Stimulated activated CD4-positive, alpha-beta T cell treated with anti-CD3 and anti-CD28 coated beads, Interleukin-15, amount 100 ng/mL, for 48 hours (primary cell): ENCODE measurements at regions not wholly inside any gene's neighbourhood (a gene's known extent, or its start where the extent isn't known, plus 50 kb on each side); places are given as distances from the start of the nearest gene placed in this dataset.
"Not testable (repeated sequence)": the region's sequence is repeated elsewhere in the genome, so short reads cannot be mapped to it uniquely, and the experiment has no call there.

ENCODE experiments used
- DNase-seq, 2 donors: peaks; one replicate each; pipeline ENCODE4 v3.0.0-alpha.2; 2020; ENCODE audit warnings: low read depth in 2 of 2

DNA sequence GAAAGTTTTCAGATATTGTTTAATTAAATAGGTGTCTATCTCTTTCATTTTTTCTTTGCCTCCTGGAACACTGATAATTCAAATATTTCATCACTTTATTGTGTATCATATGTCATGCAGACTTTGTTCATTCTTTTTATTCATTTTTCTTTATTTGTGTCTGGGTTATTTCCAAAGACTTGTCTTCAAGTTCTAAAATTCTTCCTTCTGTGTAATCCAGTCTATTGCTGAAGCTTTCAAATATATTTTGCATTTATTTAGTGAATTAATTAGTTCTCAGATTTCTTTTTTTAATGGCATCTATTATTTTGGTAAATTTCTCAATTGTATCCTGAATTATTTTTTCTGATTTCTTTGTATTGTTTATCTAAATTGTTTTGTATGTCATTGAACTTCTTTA is 70.1 kb downstream of the ZNF330 start:
- DNase-seq: no peak

DNA sequence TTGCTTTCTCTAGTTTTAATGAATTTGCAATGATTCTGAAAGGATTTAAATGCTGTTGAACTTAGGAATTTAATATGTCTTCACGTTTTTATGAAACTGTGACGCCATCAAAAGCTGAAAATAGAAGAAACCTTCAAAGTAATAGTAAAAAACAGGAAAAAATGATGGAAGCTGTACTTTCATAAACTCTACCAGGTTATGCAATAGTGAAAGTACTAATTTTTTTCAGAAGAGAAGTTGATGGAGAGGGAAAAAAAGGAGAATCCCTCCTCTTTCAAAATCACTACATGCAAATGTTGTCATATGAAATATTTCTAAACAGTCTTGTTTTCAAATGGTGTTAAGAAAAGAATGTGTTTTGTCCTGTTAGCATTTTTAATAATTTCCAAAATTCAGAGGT is 73.6 kb downstream of the ZNF330 start:
- DNase-seq: no peak

DNA sequence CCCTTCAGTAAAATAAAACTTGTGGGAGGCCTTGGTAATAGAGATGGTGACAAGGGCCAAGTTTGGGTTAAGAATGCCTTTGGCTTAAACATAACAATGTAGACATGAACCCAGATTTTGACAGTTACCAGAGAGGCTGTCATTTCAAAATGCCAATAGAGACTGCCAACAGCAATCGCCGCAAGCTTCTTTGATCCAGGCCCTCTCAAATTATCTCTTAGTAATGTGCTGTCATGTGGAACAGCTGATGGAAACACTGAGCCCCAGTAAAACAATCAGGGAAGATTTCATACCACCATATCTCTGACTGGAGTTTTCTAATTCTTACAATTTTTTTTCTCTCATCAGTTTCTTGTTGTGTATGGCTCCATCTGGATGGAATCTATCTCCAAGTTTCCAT is 80.5 kb downstream of the ZNF330 start:
- no peak for DNase-seq

DNA sequence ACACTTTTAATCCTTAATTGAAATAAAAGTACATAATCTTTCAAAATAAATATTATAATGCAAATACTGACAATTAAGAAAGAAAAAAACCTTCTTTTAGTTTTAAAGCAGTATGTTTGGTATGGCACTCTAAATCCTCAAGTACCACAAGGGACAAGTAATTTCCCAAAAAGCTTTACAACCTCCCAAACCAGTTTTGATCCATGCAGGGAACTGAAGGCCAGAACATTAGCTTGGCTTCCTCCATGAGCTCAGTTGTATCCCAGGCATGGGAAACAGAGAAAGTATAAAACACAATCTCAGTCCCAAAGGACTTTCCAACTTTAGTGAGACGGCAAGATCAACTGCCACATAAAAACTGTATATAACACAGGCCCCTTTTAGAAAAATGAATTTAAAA is 82.2 kb downstream of the ZNF330 start:
- DNase-seq: no peak

DNA sequence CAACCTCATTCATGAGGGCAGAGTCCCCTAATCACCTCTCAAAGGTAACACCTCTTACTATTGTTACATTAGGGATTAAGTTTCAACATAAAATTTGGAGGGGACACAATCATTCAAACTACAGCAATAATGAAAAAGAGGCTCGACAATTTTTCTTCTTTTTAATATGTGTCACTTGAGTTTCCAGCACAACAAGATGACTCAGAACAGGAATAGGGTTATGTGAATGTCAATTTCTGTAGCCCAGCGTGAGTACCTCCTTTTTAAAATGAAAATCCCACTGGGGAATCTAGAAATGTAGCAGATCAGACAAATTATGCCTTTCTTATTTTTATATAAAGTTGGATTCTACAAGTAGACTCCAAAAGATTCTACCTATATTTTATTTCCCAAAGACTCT is 83.7 kb downstream of the ZNF330 start:
- DNase-seq: no peak

DNA sequence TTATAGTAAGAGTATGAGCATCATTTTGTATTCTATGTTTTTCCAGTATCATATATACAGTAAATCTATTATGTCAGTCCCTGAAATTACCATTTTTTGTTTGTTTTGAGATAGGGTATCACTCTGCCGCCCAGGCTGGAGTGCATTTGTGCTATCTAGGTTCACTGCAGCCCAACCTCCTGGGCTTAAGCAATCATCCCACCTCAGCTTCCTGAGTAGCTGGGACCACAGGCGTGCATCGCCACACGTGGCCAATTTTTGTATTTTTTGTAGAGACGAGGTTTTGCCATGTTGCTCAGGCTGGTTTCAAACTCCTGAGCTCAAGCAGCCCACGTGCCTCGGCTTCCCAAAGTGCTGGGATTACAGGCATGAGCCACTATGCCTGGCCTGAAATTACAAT is 85.6 kb downstream of the ZNF330 start:
- DNase-seq: no peak

DNA sequence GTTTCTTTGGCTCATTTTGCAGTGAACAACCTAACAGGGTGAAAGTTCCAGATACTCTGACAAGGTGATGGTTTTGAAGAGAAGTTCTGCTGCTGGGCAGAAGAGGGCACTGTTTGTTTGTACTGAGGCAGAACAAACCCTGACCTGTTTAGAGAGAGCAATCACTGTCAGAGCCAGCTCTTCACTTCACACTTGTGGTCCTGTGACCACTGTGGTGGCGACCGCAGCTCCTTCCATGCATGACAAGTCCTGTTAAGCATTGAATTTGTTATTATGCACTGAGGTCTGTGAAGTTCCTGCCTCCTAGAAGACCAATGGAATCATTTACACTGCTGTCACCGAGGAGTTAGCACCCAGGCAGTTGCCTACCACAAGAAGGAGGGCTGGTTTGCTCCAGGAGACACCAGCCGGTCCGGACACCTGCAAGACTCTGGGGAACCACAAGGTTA is 86.6 kb downstream of the ZNF330 start:
- peak; percentile 43 to 48 for DNase-seq

DNA sequence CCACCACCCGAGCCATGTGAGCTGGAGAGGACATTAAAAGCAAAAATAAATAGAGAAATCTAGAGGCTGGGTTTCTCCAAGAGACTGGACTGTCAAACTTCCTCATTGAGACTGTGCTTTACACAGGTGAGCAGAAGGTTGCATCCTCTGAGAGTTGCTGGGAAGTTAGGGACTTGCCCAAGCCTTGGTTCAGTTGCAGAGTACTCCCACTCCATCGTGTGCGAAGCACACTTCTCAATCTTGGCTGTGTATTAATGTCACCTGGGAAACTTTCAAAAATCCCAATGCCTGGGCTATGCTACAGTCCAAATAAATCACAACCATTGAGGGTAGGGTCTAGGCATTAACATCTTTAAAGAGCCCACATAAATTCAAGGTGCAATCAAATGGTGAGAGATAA is 89.2 kb downstream of the ZNF330 start:
- no peak for DNase-seq

DNA sequence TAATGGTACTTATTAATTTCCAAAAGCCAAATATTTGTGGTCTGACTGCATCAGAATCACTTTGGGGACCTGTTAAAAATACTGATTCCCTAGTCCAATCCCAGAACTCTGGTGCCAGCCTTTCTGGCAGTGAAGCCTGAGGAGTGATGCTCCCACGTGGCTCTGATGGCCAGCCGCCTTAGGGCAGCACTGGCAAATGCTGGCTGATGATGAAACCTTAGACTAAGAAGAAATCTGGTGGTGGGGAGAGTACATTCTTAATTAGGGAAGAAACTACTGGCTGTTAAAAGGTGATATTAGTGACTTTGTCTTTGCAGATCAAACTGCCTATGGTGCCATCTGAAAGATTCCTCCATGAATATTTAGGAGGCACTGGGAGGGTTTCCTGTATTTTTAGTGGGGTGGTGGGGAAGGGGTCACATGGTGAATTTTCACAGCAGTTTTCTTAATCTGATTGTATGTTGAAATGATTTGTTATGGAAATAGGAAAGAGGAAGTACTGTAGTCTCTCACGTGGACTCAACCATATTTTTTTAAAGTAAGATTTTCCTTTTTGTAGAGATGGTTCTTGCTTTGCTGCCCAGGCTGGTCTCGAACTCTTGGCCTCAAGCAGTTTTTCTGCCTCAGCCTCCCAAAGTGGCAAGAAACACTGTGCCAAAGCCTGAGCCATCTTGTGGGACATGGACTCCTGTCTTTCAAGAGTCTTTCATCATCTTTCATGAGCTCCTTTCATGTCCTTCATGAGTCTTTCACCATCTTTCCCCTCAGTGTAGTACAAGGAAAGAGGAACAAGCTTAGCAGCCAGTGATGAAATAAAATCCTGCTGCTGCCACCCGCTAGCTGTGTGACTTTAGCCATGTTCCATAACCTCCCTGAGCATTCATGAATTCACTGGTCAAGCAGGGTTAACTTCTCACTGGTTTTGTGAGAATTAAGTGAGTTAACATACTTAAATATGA is 90.8 kb downstream of the ZNF330 start:
- DNase-seq: no peak

DNA sequence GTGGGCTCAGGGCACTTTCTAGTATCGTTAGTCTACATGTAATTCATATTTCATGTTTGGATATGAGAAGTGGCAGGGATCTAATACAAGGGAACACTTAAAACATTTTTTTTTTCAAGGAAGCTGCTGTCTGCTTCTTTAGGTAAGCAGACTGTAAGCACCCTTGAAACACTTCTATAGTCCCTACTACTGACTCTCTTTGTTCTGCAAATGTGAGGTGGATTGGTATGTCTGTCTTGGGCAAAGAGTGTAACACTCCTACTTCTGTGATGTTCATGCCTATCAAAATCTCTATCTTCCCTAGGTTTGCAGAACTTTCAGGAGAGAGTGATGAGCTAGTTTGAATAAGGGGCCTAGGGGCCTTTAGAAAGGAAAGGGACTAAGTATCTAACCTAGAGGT is 93.9 kb downstream of the ZNF330 start:
- no peak for DNase-seq

DNA sequence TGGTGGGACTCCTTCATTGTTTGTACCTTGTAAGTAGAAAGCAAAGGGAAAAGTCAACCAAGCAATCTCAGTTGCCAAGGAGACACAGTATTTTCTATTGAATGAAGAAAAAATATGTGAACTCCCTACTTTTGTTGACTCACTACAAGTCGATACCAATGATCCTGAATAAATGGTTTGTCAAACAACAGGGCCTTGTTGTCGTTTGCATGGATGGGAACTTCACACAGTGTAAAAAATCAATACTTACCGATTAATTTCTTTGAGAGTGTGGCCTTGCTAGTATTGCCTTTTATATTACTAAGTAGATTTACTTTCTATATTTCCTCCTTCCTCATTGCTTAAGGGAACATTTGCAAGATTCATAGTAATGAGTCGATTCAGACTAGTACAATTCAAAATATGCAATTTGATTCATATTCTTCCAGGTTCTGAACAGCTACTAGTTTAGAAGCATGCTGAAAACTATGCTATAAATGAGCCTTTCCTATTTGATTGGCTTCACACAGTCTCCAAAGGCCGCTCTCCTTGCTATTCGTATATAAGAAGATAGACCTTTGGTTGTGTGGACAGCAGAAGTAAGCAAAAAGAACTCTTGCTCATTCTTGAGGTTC is 108.0 kb downstream of the ZNF330 start:
- DNase-seq: no peak

DNA sequence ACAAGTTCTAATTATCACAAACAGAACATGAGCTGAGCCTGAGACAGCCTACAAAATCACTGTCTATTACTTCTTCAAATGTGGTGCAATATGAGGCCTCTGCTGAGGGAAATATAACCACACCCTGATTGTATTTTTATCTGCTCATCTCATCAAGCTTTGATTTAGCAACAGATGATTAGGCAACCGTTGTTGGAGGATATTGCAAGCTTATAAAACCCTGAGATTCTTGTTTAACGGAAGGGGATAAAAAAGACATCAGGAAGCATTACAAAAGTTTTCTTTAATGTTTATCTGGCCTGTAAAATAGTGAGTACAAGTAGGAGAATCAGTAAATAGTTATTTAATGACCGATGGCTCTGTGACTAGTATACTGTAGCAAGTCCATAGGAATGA is 108.5 kb downstream of the ZNF330 start:
- no peak for DNase-seq

DNA sequence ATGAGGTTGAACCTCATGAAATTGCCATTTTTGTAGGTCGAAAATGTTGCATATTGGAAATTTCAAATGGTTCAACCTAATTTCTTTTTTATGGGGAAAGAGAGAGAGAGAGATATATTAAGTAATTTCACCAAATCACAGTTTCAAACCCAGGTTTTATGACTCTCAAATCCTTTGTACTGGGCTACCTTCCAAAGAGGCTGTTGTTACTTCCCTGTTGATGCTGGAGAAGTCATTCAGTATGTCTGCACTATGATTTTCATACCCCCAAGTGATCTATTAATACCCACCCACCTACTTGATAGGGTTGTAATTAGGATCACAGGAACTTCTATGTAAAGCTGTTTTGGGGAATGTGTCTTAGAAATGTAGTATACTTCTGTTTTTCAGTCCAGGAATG is 109.9 kb downstream of the ZNF330 start:
- DNase-seq: no peak

DNA sequence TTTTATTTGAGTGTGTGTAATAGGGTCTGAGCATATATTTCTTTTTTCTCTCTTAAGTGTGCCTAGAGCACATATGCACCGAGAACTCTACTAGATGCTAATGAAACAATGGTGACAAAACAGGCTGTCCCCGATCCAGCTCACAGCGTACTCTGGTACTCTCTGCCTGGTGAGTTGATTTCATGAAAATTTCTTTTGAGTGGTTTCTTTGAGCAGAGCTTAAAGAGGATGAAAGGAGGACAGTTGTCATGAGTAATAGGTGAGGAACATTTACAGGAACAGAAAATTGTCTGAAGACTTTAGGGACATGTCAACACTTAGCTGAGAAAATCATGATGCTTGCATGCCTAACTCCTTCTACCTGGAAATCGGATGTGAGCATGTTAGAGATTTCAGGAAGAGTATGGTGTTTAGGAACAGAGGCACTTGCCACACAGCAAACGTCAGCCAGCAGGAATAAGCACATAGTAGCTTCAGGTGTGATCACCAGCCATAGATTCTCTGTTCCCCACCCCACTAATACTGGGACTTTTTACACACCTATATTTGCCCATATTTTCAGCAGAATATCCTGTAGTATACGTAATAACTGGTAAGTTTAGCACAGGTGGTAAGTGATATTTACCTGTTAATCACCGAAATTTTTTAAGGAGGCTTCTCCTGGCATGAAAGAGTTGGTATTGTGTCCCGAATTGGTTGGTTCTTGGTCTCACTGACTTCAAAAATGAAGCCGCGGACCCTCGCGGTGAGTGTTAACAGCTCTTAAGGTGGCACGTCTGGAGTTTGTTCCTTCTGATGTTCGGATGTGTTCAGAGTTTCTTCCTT is 111.1 kb downstream of the ZNF330 start:
- DNase-seq: no peak

DNA sequence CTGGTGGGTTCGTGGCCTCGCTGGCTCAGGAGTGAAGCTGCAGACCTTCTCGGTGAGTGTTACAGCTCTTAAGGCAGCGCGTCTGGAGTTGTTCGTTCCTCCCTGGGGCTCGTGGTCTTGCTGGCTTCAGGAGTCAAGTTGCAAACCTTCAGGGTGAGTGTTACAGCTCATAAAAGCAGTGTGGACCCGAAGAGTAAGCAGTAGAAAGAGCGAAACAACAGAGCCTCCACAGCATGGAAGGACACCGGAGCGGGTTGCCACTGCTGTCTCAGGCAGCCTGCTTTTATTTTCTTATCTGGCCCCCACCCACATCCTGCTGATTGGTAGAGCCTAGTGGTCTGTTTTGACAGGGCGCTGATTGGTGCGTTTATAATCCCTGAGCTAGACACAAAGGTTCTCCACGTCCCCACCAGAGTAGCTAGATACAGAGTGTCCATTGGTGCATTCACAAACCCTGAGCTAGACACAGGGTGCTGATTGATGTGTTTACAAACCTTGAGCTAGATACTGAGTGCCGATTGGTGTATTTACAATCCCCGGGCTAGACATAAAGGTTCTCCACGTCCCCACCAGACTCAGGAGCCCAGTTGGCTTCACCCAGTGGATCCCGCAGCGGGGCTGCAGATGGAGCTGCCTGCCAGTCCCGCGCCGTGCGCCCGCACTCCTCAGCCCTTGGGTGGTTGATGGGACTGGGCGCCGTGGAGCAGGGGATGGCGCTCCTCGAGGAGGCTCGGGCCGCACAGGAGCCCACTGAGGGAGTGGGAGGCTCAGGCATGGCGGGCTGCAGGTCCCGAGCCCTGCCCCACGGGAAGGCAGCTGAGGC is 111.9 kb downstream of the ZNF330 start:
- not testable (repeated sequence) for DNase-seq

DNA sequence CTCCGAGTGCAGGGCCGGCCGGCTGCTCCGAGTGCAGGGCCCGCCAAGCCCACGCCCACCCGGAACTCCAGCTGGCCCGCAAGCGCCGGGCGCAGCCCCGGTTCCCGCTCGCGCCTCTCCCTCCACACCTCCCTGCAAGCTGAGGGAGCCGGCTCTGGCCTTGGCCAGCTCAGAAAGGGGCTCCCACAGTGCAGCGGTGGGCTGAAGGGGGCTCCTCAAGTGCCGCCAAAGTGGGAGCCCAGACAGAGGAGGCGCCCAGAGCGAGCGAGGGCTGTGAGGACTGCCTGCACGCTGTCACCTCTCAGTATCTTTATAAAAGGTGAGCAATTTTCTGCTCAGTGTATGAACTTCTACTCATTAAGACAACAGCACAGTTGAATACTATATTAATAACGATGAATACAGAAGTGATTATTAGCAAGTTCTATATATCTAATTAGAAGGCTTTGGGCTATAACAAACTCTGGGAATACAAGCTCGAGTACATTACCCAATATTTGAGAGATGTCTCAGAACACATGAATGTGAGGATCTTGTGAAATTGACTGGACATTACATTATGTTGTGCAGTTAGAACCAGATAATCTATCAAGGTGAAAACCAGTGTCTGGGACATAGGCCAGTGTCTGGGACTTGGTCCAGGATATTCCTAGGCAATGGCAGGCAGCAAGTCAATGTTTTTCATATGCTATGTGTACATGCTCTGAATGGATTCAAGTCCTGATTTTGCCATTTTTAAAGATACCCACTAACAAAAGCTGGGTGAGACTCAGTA is 112.9 kb downstream of the ZNF330 start:
- not testable (repeated sequence) for DNase-seq

DNA sequence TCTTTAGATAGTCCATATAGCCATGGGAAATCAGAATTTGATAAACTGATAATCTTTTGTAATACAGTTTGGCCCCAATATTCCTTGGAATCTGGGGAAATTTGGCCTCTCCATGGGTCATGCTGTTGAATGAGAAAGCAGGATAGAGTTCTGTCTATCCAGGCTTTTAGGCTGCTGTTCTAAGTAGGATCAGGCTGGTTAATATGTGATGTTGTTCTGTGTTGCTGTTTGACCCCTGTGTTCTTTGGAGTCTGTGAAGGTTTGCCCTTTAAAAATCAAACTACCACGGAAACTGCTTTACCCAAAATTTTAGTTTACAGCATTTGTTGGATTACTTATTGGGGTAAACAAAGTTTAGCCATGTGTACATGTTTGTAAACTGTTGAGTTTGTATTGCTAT is 114.5 kb downstream of the ZNF330 start:
- DNase-seq: no peak

DNA sequence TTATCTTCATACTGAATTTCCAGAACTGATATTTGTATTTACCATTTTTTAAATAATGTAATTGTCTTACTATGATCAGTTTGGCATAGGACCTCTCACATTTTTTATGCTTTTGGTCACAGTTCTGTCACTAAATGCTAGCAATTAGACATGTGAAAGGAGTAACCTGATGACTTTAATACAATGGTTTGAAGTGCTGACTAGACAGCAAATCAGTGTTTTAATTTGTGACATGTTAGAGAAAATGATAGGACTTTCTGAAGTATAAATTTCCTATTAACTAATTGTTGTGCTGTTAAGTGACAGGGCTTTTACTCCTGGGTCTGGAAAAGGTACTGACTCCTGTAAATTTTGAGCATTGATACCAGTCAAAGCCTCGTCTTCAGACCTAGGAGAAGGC is 117.5 kb downstream of the ZNF330 start:
- DNase-seq: no peak

DNA sequence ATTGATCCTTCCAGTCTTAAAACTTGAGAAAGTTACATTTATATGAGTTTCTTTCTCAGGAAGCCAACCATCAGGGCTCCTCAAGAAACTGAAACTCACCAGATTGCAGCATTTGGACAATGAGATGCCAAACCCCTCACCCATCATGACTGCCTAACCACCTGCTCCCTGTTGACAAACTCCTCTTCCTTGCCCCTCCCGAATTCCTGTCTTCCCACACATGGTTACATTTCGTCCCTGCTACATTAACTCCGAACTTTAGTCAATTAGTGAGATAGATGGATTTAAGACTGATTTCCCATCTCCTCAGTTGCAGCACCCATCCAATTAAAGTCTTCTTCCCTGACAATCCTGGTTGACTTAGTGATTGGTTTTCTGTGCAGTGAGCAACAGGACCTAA is 118.7 kb downstream of the ZNF330 start:
- DNase-seq: no peak

DNA sequence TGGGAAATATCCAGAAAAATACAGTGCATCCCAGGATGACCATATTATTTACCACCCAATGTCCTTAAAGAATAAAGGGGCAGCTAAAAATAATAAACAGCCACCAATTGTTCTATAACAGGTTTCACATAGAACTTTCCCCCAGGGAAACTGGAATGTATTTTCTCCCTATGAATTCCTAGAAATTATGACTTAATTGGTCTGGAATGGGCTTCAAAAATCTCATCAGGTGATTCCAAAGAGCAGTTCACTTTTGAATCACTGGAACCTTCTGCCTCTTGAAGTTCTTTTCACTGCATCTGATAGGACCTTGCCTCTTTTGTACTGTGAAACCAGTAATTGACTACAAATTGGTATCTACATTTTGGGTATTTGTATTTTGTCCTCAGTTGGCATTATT is 119.3 kb downstream of the ZNF330 start:
- DNase-seq: no peak

DNA sequence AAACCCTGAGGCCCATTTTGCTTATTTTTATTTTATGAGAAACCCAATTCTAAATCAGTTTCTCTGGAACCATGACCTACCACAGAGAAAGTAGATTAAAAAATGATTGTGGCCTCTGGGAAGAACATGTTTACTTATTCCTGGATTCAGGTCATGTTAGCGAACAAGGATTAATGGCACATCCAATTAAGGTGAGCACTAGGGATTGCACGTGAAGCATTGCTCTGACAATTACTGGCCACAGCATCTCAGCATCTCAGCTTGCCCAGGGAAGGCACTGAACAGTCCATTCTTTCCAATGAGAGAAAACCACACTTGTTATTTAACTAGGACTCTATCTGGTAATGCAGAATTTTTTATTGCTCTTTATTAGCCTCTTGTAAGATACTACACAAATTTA is 119.8 kb downstream of the ZNF330 start:
- no peak for DNase-seq
